ENCODE measurements at regions not wholly inside any gene's neighbourhood (a gene's known extent, or its start where the extent isn't known, plus 50 kb on each side); places are given as distances from the start of the nearest gene placed in this dataset.

GRCh38 chr20:52592567-52592966, 379.6 kb upstream of the TSHZ2 start:
- TF ChIP-seq CTCF (IDR thresholded peaks at IDR 0.05; ENCODE audit: low read length): no peak
- no peak for TF ChIP-seq EZH2 (optimal IDR thresholded peaks at IDR 0.05; ENCODE audit: low read depth, low read length)

All from MM.1S (cell line).